ENCODE measurements at regions not wholly inside any gene's neighbourhood (a gene's known extent, or its start where the extent isn't known, plus 50 kb on each side); places are given as distances from the start of the nearest gene placed in this dataset.
A peak's percentile ranks its signal among the peaks of the same experiment; 100 is the strongest.

GRCh38 chr13:65872448-65872847 is 1357.7 kb downstream of the PCDH9 start:
- DNase-seq: no peak

GRCh38 chr13:65868884-65869283 is 1361.3 kb downstream of the PCDH9 start:
- DNase-seq: no peak

- DNase-seq: no peak
Measured at GRCh38 chr13:65868099-65868498, 1362.0 kb downstream of the PCDH9 start.

GRCh38 chr13:65866138-65866537 is 1364.0 kb downstream of the PCDH9 start:
- no peak for DNase-seq

GRCh38 chr13:65865206-65865605 is 1364.9 kb downstream of the PCDH9 start:
- no peak for DNase-seq

- no peak for DNase-seq
Measured at GRCh38 chr13:65864039-65864438, 1366.1 kb downstream of the PCDH9 start.

- peak; percentile 15 for DNase-seq
Measured at GRCh38 chr13:65860306-65860705, 1369.8 kb downstream of the PCDH9 start.

GRCh38 chr13:65857942-65858565 is 1372.1 kb downstream of the PCDH9 start:
- no peak for DNase-seq

- DNase-seq: no peak
Measured at GRCh38 chr13:65856431-65856830, 1373.7 kb downstream of the PCDH9 start.

GRCh38 chr13:65855242-65855805 is 1374.8 kb downstream of the PCDH9 start:
- DNase-seq: no peak

GRCh38 chr13:65854431-65854830 is 1375.7 kb downstream of the PCDH9 start:
- no peak for DNase-seq

- no peak for DNase-seq
Measured at GRCh38 chr13:65844266-65844841, 1385.8 kb downstream of the PCDH9 start.

- DNase-seq: no peak
Measured at GRCh38 chr13:65843314-65843731, 1386.8 kb downstream of the PCDH9 start.

- no peak for DNase-seq
Measured at GRCh38 chr13:65841156-65841555, 1389.0 kb downstream of the PCDH9 start.

- DNase-seq: no peak
Measured at GRCh38 chr13:65836066-65836465, 1394.1 kb downstream of the PCDH9 start.

GRCh38 chr13:65834897-65835296 is 1395.2 kb downstream of the PCDH9 start:
- no peak for DNase-seq

GRCh38 chr13:65830411-65831205 is 1399.5 kb downstream of the PCDH9 start:
- no peak for DNase-seq

GRCh38 chr13:65829241-65830008 is 1400.7 kb downstream of the PCDH9 start:
- DNase-seq: no peak

GRCh38 chr13:65826657-65827056 is 1403.5 kb downstream of the PCDH9 start:
- no peak for DNase-seq

- DNase-seq: no peak
Measured at GRCh38 chr13:65825039-65825438, 1405.1 kb downstream of the PCDH9 start.

- DNase-seq: no peak
Measured at GRCh38 chr13:65808061-65808460, 1422.1 kb downstream of the PCDH9 start.

- DNase-seq: no peak
Measured at GRCh38 chr13:65803530-65804392, 1426.4 kb downstream of the PCDH9 start.

Measured in hindlimb muscle (tissue), 1 donor.